Jurkat, Clone E6-1 (cell line): ENCODE measurements at regions not wholly inside any gene's neighbourhood (a gene's known extent, or its start where the extent isn't known, plus 50 kb on each side); places are given as distances from the start of the nearest gene placed in this dataset.
"Not testable (repeated sequence)": the region's sequence is repeated elsewhere in the genome, so short reads cannot be mapped to it uniquely, and the experiment has no call there.

Experiments
- DNase-seq: peaks from one replicate; pipeline ENCODE4 v3.0.0-alpha.2; 2011; ENCODE audit warnings: low read depth, low spot score
- H3K4me3 ChIP-seq: 2 replicates; pipeline ENCODE4 v1.5.1; 2011; ENCODE audit warnings: mild to moderate bottlenecking, low read length, control low read depth, moderate library complexity

DNA sequence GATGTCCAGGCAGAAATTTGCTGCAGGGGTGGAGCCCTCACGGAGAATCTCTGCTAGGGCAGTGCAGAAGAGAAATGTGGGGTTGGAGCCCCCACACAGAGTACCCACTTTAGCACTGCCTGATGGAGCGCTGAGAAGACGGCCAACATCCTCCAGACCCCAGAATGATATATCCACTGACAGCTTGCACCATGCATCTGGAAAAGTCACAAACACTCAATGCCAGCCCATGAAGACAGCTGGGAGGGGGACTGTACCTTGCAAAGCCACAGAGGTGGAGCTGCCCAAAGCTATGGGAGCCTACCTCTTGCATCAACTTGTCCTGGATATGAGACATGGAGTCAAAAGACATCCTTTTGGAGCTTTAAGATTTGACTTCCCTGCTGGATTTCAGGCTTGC lies 426.3 kb upstream of the FAM174A start:
- DNase-seq = no peak
- no peak overlapping the region for H3K4me3 ChIP-seq

DNA sequence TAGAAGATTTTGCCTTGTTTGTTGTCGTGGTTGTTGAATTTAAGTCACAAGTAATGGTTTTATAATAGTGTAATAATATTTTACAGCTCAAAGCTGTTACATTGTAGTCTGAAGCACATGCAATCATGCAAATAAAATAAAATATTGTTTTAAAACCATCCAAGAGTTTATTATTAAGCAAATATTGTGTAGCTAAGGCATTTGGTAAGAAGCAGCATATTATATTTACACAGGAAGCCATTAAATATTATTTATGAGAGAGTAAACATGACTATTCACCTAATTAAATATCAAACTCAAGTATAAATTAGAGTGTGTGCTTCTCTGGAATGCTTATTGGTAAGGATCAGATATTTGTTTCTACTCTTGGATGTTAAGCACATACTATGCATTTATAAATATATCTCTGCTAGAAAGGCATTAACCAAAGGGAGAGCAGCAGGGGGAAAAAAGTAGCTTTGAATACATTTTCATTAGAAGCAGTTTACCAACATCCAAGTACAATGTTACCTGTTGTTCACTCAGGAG lies 431.5 kb upstream of the FAM174A start:
- H3K4me3 ChIP-seq, DNase-seq: not testable (repeated sequence)

DNA sequence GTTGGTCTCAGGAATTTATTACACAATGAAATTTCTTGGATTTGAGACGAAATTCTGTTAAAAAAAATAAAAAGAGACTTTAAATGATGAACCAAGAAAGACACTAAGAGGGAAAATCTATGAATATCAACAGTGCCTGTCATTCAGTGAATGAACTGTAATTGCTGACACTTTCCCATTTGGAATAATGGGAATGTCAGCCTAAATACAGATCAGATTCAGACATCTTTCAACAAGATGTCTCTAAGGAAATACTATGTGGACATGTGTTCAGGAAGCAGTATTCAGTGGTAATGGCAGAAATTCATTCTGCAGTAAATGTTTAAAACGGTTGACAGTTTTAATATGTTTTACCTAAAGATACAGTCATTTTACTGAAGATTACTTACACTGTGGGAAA lies 433.7 kb upstream of the FAM174A start:
- not testable (repeated sequence) for H3K4me3 ChIP-seq, DNase-seq

DNA sequence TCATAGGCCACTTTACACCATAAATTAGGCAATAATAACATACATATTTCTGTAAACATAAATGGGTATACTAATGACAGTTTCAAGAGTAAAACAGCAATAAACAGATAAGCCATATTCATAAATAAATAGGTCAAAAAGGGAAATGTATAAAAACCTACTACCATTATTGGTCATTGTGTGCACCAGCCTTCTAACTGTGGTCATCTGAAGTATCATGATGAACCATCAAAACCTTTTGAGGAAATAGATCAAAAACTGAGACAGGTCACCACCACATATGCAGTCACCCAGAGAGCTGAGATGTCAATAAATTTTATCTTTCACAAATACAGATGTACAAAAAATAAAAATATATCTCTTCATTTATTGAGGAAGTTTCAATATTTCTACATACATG lies 438.8 kb upstream of the FAM174A start:
- H3K4me3 ChIP-seq, DNase-seq: not testable (repeated sequence)

DNA sequence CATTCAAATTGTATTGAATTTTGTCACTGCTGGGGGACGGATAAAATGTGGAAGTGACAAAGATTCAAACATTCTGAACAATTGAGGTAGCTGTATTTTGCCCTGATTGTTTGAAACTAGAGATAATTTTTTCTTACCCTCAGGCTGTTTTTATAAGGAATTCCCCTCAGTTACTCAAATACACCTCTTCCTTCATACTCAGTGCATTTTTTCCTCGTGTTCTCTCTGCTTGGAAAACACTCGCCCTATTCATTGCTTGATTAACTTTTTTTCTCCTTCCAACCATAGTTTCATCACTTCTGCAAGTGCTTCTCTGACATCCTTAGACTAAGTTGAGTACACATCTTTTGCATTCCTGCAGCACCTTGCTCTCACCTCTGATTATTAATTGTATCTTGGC lies 454.5 kb upstream of the FAM174A start:
- not testable (repeated sequence) for H3K4me3 ChIP-seq, DNase-seq

DNA sequence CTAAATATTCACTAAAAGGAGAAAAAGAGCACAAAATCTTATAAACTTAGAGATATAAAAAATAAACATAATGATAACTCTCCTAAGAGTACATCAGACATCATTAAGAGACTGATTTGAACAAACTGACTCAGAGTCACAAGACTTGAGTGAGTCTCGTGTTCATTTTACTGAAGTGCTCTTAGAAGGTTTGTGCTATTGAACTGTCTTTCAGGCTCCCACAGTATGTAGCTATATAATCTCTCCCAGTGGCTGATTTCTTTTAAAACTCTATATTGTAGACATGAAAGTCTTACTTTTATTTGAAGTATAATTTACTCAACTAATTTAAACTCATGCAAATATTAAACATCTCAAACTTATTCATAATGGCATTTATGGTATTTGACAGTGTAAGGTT lies 456.0 kb upstream of the FAM174A start:
- H3K4me3 ChIP-seq, DNase-seq: not testable (repeated sequence)

DNA sequence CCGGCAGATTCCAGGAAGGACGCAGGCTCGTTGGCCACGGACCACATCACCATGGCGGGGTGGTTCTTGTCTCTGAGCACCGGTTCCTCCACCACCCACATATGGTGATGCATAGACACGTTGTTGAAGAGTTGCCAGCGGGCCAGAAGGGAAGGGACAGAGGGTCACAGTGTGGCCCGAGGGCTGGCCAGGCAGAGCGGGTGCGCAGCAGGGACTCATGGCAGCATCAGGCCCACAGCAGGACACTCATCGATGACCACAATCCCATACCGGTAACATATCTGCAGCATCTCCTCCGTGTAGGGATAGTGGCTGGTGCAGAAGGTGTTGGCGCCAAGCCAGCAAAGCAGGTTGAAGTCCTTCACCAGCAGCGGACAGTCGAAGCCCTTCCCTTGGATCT lies 469.2 kb upstream of the FAM174A start:
- not testable (repeated sequence) for H3K4me3 ChIP-seq, DNase-seq

DNA sequence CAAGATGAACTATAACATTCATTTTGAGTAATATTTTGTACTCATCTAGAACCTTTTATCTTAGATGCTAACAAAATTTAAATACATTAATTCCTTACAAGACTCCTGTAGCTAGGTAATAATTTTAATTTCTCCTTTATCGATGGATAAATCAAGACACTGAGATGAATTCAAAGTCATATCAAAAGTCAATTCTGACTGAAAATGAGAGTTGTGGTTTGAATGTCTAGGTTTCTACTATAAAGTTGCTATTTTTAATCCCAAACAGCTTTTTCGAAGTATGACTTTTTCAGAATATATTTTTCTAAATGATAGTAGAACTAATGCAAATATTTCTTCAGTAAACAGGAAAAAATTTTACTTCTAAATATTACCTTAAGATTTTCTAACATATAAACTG lies 491.7 kb upstream of the FAM174A start:
- H3K4me3 ChIP-seq = no peak overlapping the region
- DNase-seq = no peak

DNA sequence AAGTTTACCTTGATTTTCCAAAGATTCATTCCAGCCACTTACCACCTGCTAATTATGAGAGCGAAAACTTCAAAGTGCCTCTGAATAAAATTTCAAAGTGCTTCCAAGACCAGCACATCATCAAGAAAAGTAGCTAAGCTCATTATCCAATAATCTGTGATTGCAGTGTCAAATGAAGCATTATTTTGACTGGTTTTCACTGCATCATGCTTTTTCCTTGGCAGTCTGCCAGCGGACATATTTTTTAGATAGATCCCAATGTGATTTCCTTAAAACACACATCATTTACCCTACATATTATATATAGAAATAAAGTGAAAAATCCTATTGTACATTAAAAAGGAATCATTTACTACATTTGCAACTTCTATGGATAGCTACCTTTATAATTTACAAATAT lies 508.6 kb upstream of the FAM174A start:
- H3K4me3 ChIP-seq = no peak overlapping the region
- no peak for DNase-seq

DNA sequence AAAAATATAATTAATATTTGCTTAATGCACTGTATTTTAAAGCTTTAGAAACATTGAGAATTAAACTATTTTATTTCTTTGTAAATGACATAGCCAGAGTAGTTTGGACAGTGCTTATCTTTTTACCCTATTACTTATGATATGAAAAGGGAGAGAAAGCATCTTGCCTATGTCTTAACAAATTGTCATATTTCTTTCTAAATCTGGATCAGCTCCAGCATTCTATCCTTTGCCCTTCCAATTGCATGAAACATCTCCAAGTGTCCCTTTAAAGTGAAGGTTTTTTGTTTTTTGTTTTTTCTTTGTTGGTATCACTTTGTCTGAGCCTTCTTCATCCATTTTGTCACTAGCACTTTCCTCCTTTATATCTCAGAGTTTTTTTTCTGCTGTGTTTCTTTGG lies 511.6 kb upstream of the FAM174A start:
- no peak for DNase-seq
- no peak overlapping the region for H3K4me3 ChIP-seq

DNA sequence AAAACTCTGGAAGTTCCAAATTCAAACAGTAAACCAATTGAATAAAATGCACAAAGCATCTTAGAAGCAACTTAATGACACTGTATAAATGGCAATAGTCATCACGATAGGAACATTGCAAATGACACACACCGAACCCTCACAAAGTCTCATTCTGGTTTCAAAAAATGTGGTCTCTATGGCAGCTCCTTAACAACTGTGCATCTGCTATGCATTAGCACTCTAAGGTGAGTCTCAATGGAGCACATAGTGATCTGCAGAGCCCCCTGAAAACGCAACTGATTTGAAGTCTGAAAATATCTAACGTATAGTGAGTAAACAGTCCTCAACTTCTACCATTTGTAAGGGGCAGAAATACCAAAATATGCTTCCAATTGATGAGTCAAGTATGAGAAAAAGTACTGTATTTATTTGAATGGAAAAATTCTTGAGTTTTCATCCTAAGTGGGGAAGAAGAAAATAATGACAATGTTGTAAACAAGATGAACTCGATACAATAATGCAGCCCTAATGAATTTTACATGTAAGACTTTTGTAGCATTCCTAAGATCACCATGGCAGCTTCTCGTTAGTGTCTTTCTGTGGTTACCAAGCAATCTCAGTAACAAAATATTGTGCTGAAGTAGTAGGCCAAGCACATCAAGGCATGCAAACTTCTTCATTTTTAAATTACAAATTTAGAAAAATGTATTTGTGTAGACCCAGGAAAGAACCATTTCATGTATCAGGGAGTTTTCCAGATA lies 517.5 kb upstream of the FAM174A start:
- no peak overlapping the region for H3K4me3 ChIP-seq
- DNase-seq = no peak

DNA sequence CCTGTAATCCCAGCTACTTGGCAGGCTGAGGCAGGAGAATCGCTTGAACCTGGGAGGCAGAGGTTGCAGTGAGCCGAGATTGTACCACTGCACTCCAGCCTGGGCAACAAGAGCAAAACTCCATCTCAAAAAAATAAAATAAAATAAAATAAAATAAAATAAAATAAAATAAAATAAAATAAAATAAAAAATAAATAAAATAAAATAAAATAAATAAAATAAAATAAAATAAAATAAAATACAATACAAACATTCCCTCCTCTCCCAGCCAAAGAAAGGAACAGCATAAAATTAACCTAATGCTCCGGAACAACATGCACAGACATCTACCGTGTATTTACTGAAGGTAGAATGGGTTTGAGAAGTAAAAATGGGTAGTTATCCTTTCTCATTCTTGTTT lies 521.9 kb upstream of the FAM174A start:
- not testable (repeated sequence) for DNase-seq, H3K4me3 ChIP-seq

DNA sequence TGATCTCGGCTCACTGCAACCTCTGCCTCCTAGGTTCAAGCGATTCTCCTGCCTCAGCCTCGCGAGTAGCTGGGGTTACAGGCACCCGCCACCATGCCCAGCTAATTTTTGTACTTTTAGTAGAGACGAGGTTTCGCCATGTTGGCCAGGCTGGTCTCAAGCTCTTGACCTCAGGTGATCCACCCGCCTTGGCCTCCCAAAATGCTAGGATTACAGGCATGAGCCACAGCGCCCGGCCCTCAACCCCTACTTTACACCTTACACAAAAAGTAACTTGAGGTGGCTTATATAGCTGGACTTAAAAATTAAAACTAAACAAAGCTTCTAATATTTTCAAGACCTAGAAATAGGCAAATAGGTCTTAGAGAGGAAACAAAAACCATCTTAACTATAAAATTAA lies 524.0 kb upstream of the FAM174A start:
- H3K4me3 ChIP-seq, DNase-seq: not testable (repeated sequence)

DNA sequence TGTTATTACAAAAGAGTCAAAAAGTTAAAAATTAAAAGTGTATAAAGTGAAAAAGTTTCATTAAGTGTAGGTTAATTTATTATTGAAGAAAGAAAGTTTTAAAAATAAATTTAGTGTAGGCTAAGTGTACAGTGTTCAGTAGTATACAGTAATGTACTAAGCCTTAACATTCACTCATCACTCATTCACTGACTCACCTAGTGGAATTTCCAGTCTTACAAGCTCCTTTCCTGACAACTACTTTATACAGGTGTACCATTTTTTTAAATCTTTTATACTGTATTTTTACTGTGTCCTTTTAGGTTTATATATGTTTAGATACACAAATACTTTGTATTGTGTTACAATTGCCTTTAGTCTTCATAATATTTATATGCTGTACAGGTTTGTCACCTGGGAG lies 530.2 kb upstream of the FAM174A start:
- H3K4me3 ChIP-seq = no peak overlapping the region
- DNase-seq = no peak

DNA sequence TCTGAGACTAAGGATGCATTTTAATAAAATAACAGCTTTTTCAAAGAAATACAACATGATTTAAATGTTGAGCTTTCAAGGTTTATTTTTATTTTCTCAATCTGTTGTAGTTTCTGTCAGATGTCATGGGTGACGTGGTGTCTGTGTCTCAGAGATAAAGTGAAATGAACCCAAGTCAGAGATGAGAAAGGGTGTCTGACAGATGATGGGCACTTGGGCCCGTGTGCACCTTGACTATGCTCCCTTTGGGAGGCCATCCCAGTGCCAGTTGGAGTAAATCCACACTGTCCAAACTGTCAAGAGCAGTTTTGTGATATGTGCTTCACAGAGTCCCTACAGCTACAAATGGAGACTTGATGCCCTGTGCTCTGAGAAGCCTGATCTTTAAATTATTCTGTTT lies 536.9 kb upstream of the FAM174A start:
- DNase-seq = no peak
- H3K4me3 ChIP-seq = no peak overlapping the region

DNA sequence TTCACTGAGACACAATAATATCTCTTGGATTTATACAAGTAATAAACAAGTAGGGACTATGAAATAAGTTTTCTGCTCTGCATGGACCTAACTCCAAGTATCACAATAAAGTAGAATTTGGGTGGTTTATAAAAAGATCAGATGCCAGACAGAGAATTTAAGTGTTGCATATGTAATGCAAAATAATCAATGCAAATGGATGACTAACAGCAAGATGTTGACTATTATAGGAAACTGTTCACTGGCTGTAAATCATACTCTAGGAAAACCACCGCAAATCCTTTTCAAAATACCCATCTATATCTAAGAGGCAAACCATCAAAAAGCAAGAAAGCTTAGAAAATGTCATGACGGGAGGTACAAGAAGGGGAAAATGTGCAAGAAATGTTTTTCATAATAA lies 539.8 kb upstream of the FAM174A start:
- H3K4me3 ChIP-seq = no peak overlapping the region

DNA sequence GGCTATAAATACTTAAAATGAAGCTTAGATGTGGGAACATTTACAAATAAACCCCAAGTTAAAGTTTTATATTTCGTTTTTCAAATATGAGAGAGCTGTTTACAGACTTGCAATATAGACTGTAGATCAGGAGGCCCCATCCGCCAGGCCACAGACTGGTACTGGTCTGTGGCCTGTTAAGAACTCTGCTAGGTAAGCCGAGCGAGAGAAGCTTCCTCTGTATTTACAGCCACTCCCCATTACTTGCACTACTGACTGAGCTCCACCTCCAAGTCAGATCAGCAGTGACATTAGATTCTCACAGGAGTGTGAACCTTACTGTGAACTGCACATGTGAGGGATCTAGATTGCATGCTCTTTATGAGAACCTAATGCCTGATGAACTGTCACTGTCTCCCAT lies 561.4 kb upstream of the FAM174A start:
- H3K4me3 ChIP-seq = no peak overlapping the region
- DNase-seq = no peak

More for the DNA sequence above, 539.8 kb upstream of the FAM174A start:
- no peak for DNase-seq

DNA sequence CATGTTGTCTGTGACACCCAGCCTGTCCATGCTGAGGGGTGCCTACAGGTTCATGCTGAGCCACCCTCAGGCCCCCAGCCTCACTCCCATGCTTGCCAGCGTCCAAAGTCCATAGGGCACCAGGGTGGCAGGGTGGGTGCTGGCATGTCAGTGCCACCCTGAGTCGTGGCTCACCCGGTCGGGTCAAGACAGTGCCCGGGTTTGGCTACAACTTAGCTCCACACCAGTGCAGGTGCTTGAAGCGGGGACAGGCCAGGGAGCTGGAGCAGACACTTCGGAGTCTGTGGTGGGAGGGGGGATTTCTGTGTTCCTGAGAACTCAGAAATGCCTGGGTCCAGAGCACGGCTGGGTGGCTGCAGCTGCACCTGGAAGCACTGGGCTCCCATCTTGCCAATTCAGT lies 579.2 kb upstream of the FAM174A start:
- H3K4me3 ChIP-seq = no peak overlapping the region
- no peak for DNase-seq

DNA sequence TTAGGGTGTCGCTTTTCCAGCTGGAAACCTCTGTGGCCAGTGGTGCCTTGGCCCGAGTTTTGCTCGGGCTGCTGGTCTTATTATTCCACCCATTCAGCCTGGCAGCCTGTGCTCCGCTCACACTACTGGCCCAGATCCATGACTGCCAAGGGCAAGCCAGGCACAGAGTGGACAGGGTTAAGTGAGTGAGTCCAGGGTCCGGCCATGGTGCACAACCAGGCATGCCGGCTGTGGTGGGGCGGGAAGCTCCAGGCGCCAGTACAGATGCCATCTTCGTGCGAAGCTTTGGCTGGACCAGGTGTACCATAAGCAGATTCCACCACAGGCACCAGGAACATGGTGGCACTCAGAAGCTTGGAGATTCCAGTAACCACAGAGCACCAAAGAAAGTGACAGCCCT lies 580.2 kb upstream of the FAM174A start:
- no peak for DNase-seq
- no peak overlapping the region for H3K4me3 ChIP-seq

DNA sequence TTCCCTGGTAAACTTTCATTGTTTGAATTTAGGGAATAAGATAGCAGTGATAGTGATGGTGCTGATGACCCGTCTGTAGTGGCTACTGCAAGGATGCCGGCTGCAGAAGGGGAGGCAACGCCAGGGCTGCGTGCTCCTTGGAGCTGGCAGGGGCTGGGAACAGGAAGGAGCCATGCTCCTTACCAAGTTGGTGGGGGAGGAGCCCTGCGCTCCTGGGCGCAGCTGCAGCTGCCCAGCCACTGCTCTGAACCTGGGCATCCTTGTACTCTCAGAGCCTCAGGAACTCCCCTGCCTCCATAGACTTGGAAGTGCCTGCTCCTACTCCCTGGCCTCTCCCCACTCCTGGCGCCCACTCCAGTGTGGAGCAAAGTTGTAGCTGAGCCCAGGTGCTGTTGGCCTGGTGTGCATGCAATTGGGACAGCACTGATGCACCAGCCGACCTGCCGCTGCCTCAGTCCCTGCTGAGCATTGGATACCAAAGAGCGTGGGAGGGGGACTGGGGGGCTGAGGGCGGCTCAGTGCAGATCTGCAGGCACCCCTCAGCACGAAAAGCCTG lies 585.1 kb upstream of the FAM174A start:
- DNase-seq = no peak
- no peak overlapping the region for H3K4me3 ChIP-seq

DNA sequence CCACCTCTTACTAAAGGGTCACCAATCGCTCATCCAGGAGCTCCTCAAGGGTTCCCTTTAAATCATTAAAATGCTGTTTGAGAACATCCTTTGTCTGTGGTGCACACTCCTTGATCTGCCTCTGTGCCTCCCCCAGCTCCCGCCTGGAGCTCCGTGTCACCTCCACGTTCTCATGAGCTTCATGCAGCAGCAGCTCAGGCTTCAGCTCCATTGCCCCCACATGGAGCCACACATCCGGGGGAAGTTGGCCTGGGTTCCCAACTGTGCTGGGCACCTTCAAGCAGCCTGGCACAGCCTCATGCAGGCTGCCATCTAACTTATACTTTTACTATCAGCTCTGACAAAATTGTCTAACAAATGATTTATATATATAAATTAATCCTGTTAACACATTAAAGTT lies 585.8 kb upstream of the FAM174A start:
- DNase-seq = no peak
- H3K4me3 ChIP-seq = no peak overlapping the region
